CD4-positive, alpha-beta T cell (primary cell): ENCODE measurements at regions not wholly inside any gene's neighbourhood (a gene's known extent, or its start where the extent isn't known, plus 50 kb on each side); places are given as distances from the start of the nearest gene placed in this dataset.

Source experiments
- ATAC-seq: fragments of 200-7000 bp; cut with Tn5 transposase; one replicate; pipeline ENCODE4 v1.10.0; 2022; ENCODE audit warnings: mild to moderate bottlenecking; ENCODE audit not compliant: poor library complexity
- CTCF ChIA-PET: fragments of 350-600 bp; sonication (Branson Sonifier 250); formaldehyde crosslinking; loops from one replicate; lab custom pipeline; 2021; ENCODE audit warnings: antibody characterized with exemption, inconsistent platforms; lab: Charles Lee
- POLR2A ChIA-PET: fragments of 350-600 bp; sonication (Branson Sonifier 250); formaldehyde crosslinking; loops from one replicate; lab custom pipeline; 2021; ENCODE audit warnings: antibody characterized with exemption, inconsistent platforms; lab: Charles Lee
- DNase-seq, 14 experiments: peaks; one replicate each; pipeline ENCODE4 v3.0.0-alpha.2; 2013 to 2020; ENCODE audit warnings: mixed read lengths in 2 of 14
- H3K27ac ChIP-seq, 2 donors: one replicate each; pipeline versions ENCODE4 v1.5.1 to v1.7.0; 2013; ENCODE audit warnings: low read length in 2 of 2, low read depth in 1 of 2, mild to moderate bottlenecking in 1 of 2
- H3K27me3 ChIP-seq, 2 experiments: 1 replicate in 1 of 2; 2 replicates in 1 of 2; pipeline versions ENCODE4 v1.6.1 to v1.7.0; 2013; ENCODE audit warnings: low read length in 2 of 2, control low read depth in 1 of 2, mild to moderate bottlenecking in 1 of 2, moderate library complexity in 1 of 2; ENCODE audit not compliant: insufficient read depth in 2 of 2, control insufficient read depth in 1 of 2
- H3K36me3 ChIP-seq: one replicate; pipeline ENCODE4 v1.6.1; 2013; ENCODE audit warnings: low read length, control low read depth; ENCODE audit not compliant: insufficient read depth
- H3K4me1 ChIP-seq: one replicate; pipeline ENCODE4 v1.6.1; 2013; ENCODE audit warnings: low read length, control low read depth; ENCODE audit not compliant: insufficient read depth
- H3K4me3 ChIP-seq: one replicate; pipeline ENCODE4 v1.5.1; 2013; ENCODE audit warnings: mild to moderate bottlenecking, low read length, moderate library complexity
- H3K9me3 ChIP-seq, 2 experiments: 1 replicate in 1 of 2; 2 replicates in 1 of 2; pipeline versions ENCODE4 v1.6.1 to v1.7.0; 2013; ENCODE audit warnings: low read length in 2 of 2, mild to moderate bottlenecking in 2 of 2, control low read depth in 1 of 2, moderate library complexity in 1 of 2; ENCODE audit not compliant: control insufficient read depth in 1 of 2, insufficient read depth in 1 of 2
- H3K27ac Mint-ChIP-seq: one replicate; pipeline ENCODE4 v1.8.0; 2020; ENCODE audit warnings: mixed read lengths
- H3K27me3 Mint-ChIP-seq: one replicate; pipeline ENCODE4 v1.8.0; 2021; ENCODE audit warnings: mixed read lengths
- H3K36me3 Mint-ChIP-seq: one replicate; pipeline ENCODE4 v1.8.0; 2021; ENCODE audit warnings: low read depth, mixed read lengths
- H3K4me1 Mint-ChIP-seq: one replicate; pipeline ENCODE4 v1.8.0; 2021; ENCODE audit warnings: low read depth, mixed read lengths
- H3K4me3 Mint-ChIP-seq: one replicate; pipeline ENCODE4 v1.8.0; 2020; ENCODE audit warnings: mild to moderate bottlenecking, mixed read lengths
- H3K9me3 Mint-ChIP-seq: one replicate; pipeline ENCODE4 v1.8.0; 2020; ENCODE audit warnings: mixed read lengths
- intact Hi-C, 2 experiments: fragments of 100-400 bp; cut with DNase I in 1 of 2; cut with micrococcal nuclease in 1 of 2; formaldehyde crosslinking; loops; one replicate each; pipeline versions ENCODE4 v1.15.1 to v1.9.0; 2023 to 2025; cut with DNase I, micrococcal nuclease
- TF ChIP-seq, protein P1 (sequence below): fragments of 200-600 bp; IDR thresholded peaks from one replicate; pipeline ENCODE4 v1.8.0; 2022; ENCODE audit warnings: antibody characterized with exemption, mild to moderate bottlenecking

GRCh38 chr17:79446399-79447009, 164.3 kb downstream of the RBFOX3 start:
- intact Hi-C loops, result no loop called here
- no peaks in the 10 kb centered on the region for H3K4me1 ChIP-seq
- ATAC-seq, result no peak
- no peak overlapping the region for H3K27ac ChIP-seq
- H3K4me3 Mint-ChIP-seq, result no peak overlapping the region
- H3K27ac Mint-ChIP-seq, result no peak overlapping the region
- no peaks in the 10 kb centered on the region for H3K36me3 Mint-ChIP-seq
- ChIA-PET CTCF (no interaction called here), POLR2A (no interaction called here)
- H3K27me3 Mint-ChIP-seq, result no peaks in the 10 kb centered on the region
- H3K27me3 ChIP-seq, result no peaks in the 10 kb centered on the region
- H3K36me3 ChIP-seq, result no peaks in the 10 kb centered on the region
- TF ChIP-seq, protein P1, sequence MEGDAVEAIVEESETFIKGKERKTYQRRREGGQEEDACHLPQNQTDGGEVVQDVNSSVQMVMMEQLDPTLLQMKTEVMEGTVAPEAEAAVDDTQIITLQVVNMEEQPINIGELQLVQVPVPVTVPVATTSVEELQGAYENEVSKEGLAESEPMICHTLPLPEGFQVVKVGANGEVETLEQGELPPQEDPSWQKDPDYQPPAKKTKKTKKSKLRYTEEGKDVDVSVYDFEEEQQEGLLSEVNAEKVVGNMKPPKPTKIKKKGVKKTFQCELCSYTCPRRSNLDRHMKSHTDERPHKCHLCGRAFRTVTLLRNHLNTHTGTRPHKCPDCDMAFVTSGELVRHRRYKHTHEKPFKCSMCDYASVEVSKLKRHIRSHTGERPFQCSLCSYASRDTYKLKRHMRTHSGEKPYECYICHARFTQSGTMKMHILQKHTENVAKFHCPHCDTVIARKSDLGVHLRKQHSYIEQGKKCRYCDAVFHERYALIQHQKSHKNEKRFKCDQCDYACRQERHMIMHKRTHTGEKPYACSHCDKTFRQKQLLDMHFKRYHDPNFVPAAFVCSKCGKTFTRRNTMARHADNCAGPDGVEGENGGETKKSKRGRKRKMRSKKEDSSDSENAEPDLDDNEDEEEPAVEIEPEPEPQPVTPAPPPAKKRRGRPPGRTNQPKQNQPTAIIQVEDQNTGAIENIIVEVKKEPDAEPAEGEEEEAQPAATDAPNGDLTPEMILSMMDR, result no peak
- H3K4me3 ChIP-seq, result no peak overlapping the region
- H3K4me1 Mint-ChIP-seq, result no peaks in the 10 kb centered on the region
- no peaks in the 10 kb centered on the region for H3K9me3 Mint-ChIP-seq
- H3K9me3 ChIP-seq, result no peaks in the 10 kb centered on the region
- DNase-seq, result no peak

DNA sequence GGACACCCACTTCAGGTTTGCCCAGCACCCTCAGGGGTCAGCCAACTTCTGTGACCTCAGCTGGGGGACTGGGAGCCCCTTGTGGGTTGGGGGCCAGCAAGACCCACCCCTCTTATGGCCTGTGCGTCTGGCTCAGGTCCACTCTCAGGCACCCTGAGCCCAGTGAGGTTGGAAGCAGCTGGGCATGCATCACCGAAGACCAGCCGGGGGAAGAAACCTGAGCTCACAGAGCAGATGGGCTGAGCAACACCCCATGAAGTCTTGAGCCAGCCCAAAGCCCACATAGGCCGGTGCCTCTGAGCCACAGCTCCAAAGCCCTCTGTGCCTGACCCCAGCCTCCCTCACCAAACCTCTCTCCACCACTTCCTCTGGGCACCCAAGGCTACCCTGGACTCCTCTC, 166.7 kb downstream of the RBFOX3 start:
- no peak overlapping the region for H3K4me3 Mint-ChIP-seq
- no peak for ATAC-seq
- ChIA-PET CTCF (no interaction called here), POLR2A (no interaction called here)
- Histone ChIP-seq H3K4me3 (no peak overlapping the region), H3K9me3 (no peaks in the 10 kb centered on the region), H3K27ac (no peak overlapping the region), H3K4me1 (no peaks in the 10 kb centered on the region), H3K27me3 (no peaks in the 10 kb centered on the region), H3K36me3 (no peaks in the 10 kb centered on the region)
- TF ChIP-seq, protein P1, result no peak
- no peaks in the 10 kb centered on the region for H3K9me3 Mint-ChIP-seq
- H3K27me3 Mint-ChIP-seq, result peaks cover 5% of the 10 kb centered on the region
- H3K27ac Mint-ChIP-seq, result no peak overlapping the region
- no peaks in the 10 kb centered on the region for H3K4me1 Mint-ChIP-seq
- H3K36me3 Mint-ChIP-seq, result no peaks in the 10 kb centered on the region
- DNase-seq, result no peak
- intact Hi-C loops, result no loop called here

- Mint-ChIP-seq H3K4me3 (no peak overlapping the region), H3K36me3 (no peaks in the 10 kb centered on the region), H3K27ac (no peak overlapping the region), H3K4me1 (no peaks in the 10 kb centered on the region), H3K9me3 (no peaks in the 10 kb centered on the region), H3K27me3 (peaks cover 14% of the 10 kb centered on the region)
- Histone ChIP-seq H3K4me1 (no peaks in the 10 kb centered on the region), H3K4me3 (no peak overlapping the region), H3K9me3 (no peaks in the 10 kb centered on the region), H3K27me3 (no peaks in the 10 kb centered on the region), H3K36me3 (no peaks in the 10 kb centered on the region), H3K27ac (no peak overlapping the region)
- ChIA-PET CTCF (no interaction called here), POLR2A (no interaction called here)
- no peak for DNase-seq
- intact Hi-C loops, result no loop called here
- TF ChIP-seq, protein P1, result no peak
- ATAC-seq, result no peak
Measured at GRCh38 chr17:79443026-79443425, 167.8 kb downstream of the RBFOX3 start.
